HL-60 (cell line): ENCODE measurements at regions not wholly inside any gene's neighbourhood (a gene's known extent, or its start where the extent isn't known, plus 50 kb on each side); places are given as distances from the start of the nearest gene placed in this dataset.

Experiments used
- DNase-seq, 2 experiments: peaks; one replicate each; pipeline ENCODE4 v3.0.0-alpha.2; 2010 to 2020; ENCODE audit warnings: low read depth in 1 of 2, low spot score in 1 of 2
- H3K27ac ChIP-seq: fragments of 250-450 bp; sonication (Bioruptor Pico); replicated peaks from 2 replicates; pipeline ENCODE4 v1.5.1; 2020; ENCODE audit warnings: mild to moderate bottlenecking, moderate library complexity
- H3K27me3 ChIP-seq: fragments of 250-450 bp; sonication (Bioruptor Pico); 2 replicates; pipeline ENCODE4 v1.5.1; 2021; ENCODE audit warnings: mild to moderate bottlenecking, moderate library complexity; ENCODE audit not compliant: insufficient read depth, poor library complexity, severe bottlenecking
- H3K4me3 ChIP-seq: replicated peaks from 2 replicates; pipeline ENCODE4 v1.5.1; 2011; ENCODE audit warnings: mild to moderate bottlenecking, control low read depth, low read length; ENCODE audit not compliant: insufficient read depth
- GABPA ChIP-seq: IDR thresholded peaks from 2 replicates; pipeline ENCODE4 v1.6.1; 2012; ENCODE audit warnings: low read depth
- POLR2AphosphoS5 ChIP-seq: IDR thresholded peaks from 2 replicates; pipeline ENCODE4 v1.6.1; 2012; ENCODE audit warnings: low read depth
- SPI1 ChIP-seq: IDR thresholded peaks from 2 replicates; pipeline ENCODE4 v1.6.1; 2012; ENCODE audit warnings: low read depth, mild to moderate bottlenecking, borderline replicate concordance
- TF ChIP-seq, protein P1 (sequence below): IDR thresholded peaks from 2 replicates; pipeline ENCODE4 v1.6.1; 2012; ENCODE audit warnings: low read depth; ENCODE audit not compliant: insufficient replicate concordance
- TF ChIP-seq, protein P2 (sequence below): IDR thresholded peaks from one replicate; pipeline ENCODE4 v1.5.1; 2011; ENCODE audit warnings: low read length, control low read depth, inconsistent platforms; ENCODE audit not compliant: insufficient read depth

DNA sequence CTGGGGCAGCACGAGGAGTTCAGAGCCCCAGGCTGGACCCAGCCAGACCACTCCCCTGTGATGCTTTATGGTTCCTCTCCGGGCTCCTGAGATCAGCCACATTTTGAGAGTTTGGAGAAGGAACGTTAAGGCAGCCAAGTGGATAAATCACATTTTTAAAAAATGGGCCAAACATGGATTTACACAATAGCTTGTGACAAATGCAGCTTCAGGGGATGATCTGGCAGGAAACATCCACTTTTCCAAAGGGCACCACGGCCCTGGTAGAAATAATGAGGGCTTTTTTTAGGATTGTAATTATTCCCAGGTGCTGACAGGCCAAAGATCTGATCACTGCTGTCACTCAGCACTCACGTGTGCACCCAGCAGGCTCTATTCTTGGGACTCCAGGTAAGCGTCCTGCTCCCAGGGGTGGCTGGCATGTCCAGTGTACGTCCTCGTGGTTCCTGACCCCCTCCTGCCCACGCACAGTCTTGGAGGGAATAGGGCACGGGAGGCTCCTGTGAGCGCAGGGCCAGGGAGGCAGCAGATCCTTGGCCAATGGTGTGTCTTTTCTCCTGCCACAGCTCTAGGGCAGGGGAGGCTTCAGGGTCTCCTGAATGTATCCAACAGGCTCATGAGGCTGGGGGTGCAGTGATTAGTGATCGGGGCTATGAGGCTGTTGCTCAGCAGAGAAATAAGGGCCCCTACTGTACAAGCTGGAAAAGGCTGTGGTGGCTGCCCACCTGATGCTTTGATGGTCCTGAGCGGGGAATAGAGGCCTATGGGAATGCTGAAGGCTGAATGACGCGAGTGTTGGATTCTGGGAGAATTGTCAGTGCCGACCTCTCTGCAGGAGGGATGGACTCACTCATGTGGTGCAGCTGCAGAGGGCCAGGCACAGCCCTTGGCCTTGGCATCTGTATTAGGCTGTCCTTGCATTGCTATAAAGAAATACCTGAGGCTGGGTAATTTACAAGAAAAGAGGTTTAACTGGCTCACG, 415.7 kb downstream of the PTPRU start:
- no peaks in the 10 kb centered on the region for H3K27me3 ChIP-seq
- TF ChIP-seq GABPA (no peak), SPI1 (no peak), POLR2AphosphoS5 (no peak)
- TF ChIP-seq, protein P1, sequence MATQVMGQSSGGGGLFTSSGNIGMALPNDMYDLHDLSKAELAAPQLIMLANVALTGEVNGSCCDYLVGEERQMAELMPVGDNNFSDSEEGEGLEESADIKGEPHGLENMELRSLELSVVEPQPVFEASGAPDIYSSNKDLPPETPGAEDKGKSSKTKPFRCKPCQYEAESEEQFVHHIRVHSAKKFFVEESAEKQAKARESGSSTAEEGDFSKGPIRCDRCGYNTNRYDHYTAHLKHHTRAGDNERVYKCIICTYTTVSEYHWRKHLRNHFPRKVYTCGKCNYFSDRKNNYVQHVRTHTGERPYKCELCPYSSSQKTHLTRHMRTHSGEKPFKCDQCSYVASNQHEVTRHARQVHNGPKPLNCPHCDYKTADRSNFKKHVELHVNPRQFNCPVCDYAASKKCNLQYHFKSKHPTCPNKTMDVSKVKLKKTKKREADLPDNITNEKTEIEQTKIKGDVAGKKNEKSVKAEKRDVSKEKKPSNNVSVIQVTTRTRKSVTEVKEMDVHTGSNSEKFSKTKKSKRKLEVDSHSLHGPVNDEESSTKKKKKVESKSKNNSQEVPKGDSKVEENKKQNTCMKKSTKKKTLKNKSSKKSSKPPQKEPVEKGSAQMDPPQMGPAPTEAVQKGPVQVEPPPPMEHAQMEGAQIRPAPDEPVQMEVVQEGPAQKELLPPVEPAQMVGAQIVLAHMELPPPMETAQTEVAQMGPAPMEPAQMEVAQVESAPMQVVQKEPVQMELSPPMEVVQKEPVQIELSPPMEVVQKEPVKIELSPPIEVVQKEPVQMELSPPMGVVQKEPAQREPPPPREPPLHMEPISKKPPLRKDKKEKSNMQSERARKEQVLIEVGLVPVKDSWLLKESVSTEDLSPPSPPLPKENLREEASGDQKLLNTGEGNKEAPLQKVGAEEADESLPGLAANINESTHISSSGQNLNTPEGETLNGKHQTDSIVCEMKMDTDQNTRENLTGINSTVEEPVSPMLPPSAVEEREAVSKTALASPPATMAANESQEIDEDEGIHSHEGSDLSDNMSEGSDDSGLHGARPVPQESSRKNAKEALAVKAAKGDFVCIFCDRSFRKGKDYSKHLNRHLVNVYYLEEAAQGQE: no peak
- TF ChIP-seq, protein P2, sequence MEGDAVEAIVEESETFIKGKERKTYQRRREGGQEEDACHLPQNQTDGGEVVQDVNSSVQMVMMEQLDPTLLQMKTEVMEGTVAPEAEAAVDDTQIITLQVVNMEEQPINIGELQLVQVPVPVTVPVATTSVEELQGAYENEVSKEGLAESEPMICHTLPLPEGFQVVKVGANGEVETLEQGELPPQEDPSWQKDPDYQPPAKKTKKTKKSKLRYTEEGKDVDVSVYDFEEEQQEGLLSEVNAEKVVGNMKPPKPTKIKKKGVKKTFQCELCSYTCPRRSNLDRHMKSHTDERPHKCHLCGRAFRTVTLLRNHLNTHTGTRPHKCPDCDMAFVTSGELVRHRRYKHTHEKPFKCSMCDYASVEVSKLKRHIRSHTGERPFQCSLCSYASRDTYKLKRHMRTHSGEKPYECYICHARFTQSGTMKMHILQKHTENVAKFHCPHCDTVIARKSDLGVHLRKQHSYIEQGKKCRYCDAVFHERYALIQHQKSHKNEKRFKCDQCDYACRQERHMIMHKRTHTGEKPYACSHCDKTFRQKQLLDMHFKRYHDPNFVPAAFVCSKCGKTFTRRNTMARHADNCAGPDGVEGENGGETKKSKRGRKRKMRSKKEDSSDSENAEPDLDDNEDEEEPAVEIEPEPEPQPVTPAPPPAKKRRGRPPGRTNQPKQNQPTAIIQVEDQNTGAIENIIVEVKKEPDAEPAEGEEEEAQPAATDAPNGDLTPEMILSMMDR: no peak
- no peak for DNase-seq
- H3K27ac ChIP-seq: no peak overlapping the region
- H3K4me3 ChIP-seq: no peak overlapping the region

DNA sequence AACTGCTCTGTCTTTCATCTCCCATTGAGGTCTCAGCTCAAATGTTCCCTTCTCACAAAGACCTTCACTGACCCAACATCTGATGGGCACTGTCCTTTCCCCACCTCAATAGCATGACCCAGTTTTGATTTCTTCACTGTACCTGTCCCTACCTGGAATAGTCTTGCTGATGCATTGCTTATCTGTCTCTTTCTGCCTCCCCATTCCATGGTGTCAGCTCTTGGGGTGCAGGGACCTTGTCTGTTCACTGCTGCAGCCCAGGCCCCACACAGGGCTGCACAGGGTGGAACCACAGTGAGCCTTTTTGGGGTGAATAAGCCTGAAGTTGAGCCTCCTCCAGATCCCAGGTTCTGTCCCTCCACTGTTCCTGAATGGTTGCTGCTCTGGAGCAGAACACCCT, 414.9 kb downstream of the PTPRU start:
- Histone ChIP-seq H3K27me3 (no peaks in the 10 kb centered on the region), H3K27ac (no peak overlapping the region), H3K4me3 (no peak overlapping the region)
- no peak for DNase-seq
- TF ChIP-seq GABPA (no peak), POLR2AphosphoS5 (no peak), SPI1 (no peak)
- TF ChIP-seq, protein P1: no peak
- TF ChIP-seq, protein P2: no peak

DNA sequence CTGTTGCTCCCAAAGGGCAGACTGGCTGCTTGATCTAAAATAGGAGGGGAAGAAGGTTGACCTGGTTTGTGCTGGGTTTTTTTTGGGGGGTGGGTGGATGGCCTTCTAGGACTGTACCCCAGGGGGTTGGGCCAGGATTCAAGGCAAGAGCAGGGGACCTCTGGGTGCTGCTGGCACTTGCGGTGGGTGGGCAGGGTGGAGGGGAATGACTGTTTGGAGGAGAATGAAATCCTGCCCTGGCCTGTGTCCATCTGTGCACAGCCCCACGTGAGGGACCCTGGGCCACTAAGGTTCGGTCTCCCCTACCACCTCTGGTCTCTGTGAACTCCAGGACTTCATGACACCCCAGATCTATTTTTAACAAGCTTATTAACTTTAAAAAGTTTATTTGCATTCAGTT, 414.2 kb downstream of the PTPRU start:
- Histone ChIP-seq H3K4me3 (no peak overlapping the region), H3K27me3 (no peaks in the 10 kb centered on the region), H3K27ac (no peak overlapping the region)
- DNase-seq: no peak
- TF ChIP-seq SPI1 (no peak), GABPA (no peak), POLR2AphosphoS5 (no peak)
- TF ChIP-seq, protein P1: no peak
- TF ChIP-seq, protein P2: no peak
